HG02840 (cell line): ENCODE measurements at regions not wholly inside any gene's neighbourhood (a gene's known extent, or its start where the extent isn't known, plus 50 kb on each side); places are given as distances from the start of the nearest gene placed in this dataset.
"Not testable (repeated sequence)": the region's sequence is repeated elsewhere in the genome, so short reads cannot be mapped to it uniquely, and the experiment has no call there.

Source experiments
- ATAC-seq: cut with Tn5 transposase; IDR thresholded peaks from one replicate; pipeline ENCODE4 v1.9.1; 2021; ENCODE audit warnings: mild to moderate bottlenecking, moderate library complexity, moderate number of reproducible peaks; ENCODE audit not compliant: unreplicated experiment, low FRiP score

GRCh38 chr9:78437806-78438205 is 140.9 kb downstream of the PSAT1 start:
- ATAC-seq: no peak

- no peak for ATAC-seq
These were observed 141.3 kb downstream of the PSAT1 start for GRCh38 chr9:78438211-78438610.

GRCh38 chr9:78438780-78439179 is 141.9 kb downstream of the PSAT1 start:
- ATAC-seq: no peak

- ATAC-seq: peak; percentile 89
These were observed 142.4 kb downstream of the PSAT1 start for GRCh38 chr9:78439190-78439865.

GRCh38 chr9:78439866-78440830 is 143.2 kb downstream of the PSAT1 start:
- ATAC-seq: no peak

- ATAC-seq: no peak
These were observed 144.5 kb downstream of the PSAT1 start for GRCh38 chr9:78441396-78441795.

GRCh38 chr9:78441822-78442431 is 145.0 kb downstream of the PSAT1 start:
- no peak for ATAC-seq

- ATAC-seq: not testable (repeated sequence)
These were observed 145.7 kb downstream of the PSAT1 start for GRCh38 chr9:78442577-78442976.

- no peak for ATAC-seq
These were observed 147.0 kb downstream of the PSAT1 start for GRCh38 chr9:78443946-78444345.

GRCh38 chr9:78448960-78449673 is 152.2 kb downstream of the PSAT1 start:
- ATAC-seq: no peak

- no peak for ATAC-seq
These were observed 156.5 kb downstream of the PSAT1 start for GRCh38 chr9:78453450-78453849.

GRCh38 chr9:78462611-78463010 is 165.7 kb downstream of the PSAT1 start:
- ATAC-seq: no peak

GRCh38 chr9:78463750-78464149 is 166.8 kb downstream of the PSAT1 start:
- ATAC-seq: no peak

GRCh38 chr9:78468231-78468630 is 171.3 kb downstream of the PSAT1 start:
- ATAC-seq: no peak

- no peak for ATAC-seq
These were observed 172.2 kb downstream of the PSAT1 start for GRCh38 chr9:78468974-78469576.

GRCh38 chr9:78470216-78470615 is 173.3 kb downstream of the PSAT1 start:
- ATAC-seq: no peak

GRCh38 chr9:78470741-78471140 is 173.8 kb downstream of the PSAT1 start:
- ATAC-seq: no peak

- ATAC-seq: no peak
These were observed 175.2 kb downstream of the PSAT1 start for GRCh38 chr9:78472111-78472510.

GRCh38 chr9:78479441-78479840 is 182.5 kb downstream of the PSAT1 start:
- ATAC-seq: no peak

GRCh38 chr9:78486661-78487060 is 189.7 kb downstream of the PSAT1 start:
- no peak for ATAC-seq
